LNCaP clone FGC (cell line): ENCODE measurements at regions not wholly inside any gene's neighbourhood (a gene's known extent, or its start where the extent isn't known, plus 50 kb on each side); places are given as distances from the start of the nearest gene placed in this dataset.

Experiments
- DNase-seq: peaks from one replicate; pipeline ENCODE4 v3.0.0-alpha.2; 2011; ENCODE audit warnings: low read depth
- H3K4me3 ChIP-seq: 2 replicates; pipeline ENCODE4 v1.5.1; 2011; ENCODE audit warnings: mild to moderate bottlenecking, low read depth, low read length, control low read depth
- CTCF ChIP-seq: IDR thresholded peaks from 2 replicates; pipeline ENCODE4 v1.5.1; 2012; ENCODE audit warnings: mild to moderate bottlenecking; ENCODE audit not compliant: control insufficient read depth, insufficient read depth; ENCODE audit errors: extremely low read depth

DNA sequence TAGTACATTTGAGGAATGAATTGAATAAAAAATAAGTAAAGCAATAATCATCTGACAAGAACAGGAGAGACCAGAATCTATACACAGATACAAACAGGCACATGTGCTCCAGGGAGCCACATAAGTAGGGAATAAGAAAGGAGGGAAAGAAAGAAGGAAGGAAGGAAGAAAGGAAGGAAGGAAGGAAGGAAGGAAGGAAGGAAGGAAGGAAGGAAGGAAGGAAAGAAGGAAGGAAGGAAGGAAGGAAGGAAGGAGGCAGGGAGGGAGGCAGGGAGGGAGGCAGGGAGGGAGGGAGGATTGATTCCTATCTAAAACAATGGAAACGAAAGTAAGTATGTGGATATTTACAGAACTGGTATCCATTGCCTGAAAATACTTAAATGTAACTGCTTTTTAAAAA, 475.8 kb downstream of the NLGN4X start:
- TF ChIP-seq CTCF: no peak
- DNase-seq: no peak
- H3K4me3 ChIP-seq: no peak overlapping the region

DNA sequence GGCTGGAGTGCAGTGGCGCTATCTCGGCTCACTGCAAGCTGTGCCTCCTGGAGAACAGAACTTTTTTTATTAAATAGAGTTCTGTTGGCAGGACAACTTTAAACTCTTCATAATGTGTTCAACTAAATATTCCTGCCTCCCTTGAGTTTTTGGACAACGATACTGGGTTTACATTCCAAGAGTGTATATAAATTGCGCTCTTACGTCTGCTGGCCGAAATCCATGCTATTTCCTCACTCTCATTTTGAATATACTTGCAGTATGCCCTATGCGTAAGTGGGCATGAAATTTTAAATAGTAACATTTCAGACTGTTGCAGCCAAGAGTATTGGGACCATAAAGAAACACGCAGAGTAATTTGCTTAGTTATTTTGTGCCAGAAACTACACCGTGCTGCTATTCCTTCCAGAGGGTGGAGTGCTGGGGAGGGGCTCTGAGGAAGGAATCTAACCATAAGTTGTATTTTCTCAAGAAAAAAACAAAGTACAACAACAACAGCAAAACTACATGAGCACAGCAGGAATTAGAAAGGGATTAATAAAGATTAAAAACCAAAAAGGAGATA, 480.0 kb downstream of the NLGN4X start:
- no peak for TF ChIP-seq CTCF
- H3K4me3 ChIP-seq: no peak overlapping the region
- no peak for DNase-seq

DNA sequence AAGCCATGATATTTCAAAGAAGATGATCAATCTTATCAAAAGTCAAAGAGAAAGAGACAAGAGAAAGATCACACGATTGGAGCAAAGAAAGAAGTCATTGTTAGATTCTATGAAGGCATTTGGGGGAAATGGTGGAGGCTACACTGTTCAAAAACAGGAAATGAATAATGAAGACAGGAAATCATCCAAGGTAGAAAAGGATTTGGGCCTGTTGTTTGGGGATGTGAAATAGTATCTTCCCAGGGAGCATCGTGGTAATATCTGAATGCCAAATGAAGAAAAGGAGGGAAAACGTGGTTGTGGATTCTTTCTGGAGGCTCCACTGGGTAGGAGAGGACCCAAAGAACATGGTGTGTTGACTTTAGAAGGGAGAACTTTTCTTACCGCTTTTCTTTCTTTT, 482.4 kb downstream of the NLGN4X start:
- H3K4me3 ChIP-seq: no peak overlapping the region
- no peak for DNase-seq
- no peak for TF ChIP-seq CTCF

DNA sequence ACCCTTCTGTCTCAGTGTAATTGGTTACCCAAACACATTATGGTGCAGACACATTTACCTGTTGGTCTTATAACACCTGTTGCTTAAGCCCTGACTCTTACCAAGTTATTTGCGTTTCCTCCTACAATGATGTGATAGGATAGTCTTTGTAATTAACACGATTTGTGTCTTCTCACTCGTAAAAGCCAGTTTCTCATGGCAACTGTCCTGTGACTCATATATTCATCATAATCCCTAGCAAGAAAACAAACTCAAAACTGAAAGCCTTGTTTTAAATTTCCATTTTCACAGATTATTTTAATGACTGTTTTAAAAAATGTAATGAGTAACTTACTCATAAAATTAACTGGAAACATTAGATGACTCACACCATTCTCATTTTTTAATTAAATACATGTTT, 495.2 kb downstream of the NLGN4X start:
- no peak for DNase-seq
- no peak for TF ChIP-seq CTCF
- no peak overlapping the region for H3K4me3 ChIP-seq

DNA sequence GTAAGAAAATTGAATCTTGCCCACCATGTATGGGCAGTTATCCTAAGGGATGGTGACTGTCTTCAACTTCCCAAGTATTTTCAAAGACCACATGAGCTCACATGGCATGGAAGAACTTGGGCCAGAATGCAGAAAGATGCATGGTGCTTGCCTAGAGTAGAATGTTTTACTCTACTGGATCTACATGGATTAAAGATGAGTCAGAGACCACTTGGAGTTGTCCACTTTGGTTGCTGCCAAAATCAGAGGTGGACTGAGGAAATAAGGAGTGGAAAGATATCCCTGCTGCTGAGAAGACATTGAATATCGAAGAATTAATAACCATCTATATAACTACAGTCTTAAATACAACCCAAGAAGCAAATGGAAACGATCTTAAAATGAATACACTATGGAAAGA, 498.1 kb downstream of the NLGN4X start:
- DNase-seq: no peak
- TF ChIP-seq CTCF: no peak
- no peak overlapping the region for H3K4me3 ChIP-seq

DNA sequence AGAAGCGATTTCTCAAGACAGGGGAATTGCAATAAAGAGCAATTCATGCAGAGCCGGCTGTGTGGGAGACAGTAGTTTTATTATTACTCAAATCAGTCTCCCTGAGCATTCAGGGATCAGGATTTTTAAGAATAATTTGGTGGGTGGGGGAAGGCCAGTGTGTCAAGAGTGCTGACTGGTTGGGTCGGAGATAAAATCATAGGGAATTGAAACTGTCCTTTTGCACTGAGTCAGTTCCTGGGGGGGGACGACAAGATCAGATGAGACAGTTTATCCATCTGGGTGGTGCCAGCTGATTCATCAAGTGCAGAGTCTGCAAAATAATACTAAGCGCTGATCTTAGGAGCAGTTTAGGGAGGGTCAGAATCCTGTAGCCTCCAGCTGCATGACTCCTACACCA, 502.4 kb downstream of the NLGN4X start:
- no peak for TF ChIP-seq CTCF
- H3K4me3 ChIP-seq: no peak overlapping the region
- DNase-seq: no peak

GRCh38 chrX:5724123-5724522, 504.5 kb downstream of the NLGN4X start:
- TF ChIP-seq CTCF: no peak
- no peak overlapping the region for H3K4me3 ChIP-seq
- DNase-seq: no peak
